Keratinocyte (primary cell): ENCODE measurements at regions not wholly inside any gene's neighbourhood (a gene's known extent, or its start where the extent isn't known, plus 50 kb on each side); places are given as distances from the start of the nearest gene placed in this dataset.

Source experiments
- EZH2 ChIP-seq: IDR thresholded peaks from one replicate; pipeline ENCODE4 v1.6.1; 2012; ENCODE audit warnings: inconsistent platforms, mild to moderate bottlenecking, low read length, moderate library complexity
- TF ChIP-seq, protein P1 (sequence below), 3 experiments: IDR thresholded peaks in 1 of 3; conservative IDR thresholded peaks in 1 of 3; optimal IDR thresholded peaks in 1 of 3; 2 replicates in 2 of 3; 3 replicates in 1 of 3; pipeline versions ENCODE3 to v1.5.1; 2011; ENCODE audit warnings: low read length in 3 of 3, mild to moderate bottlenecking in 3 of 3, moderate library complexity in 2 of 3, control low read depth in 1 of 3, inconsistent platforms in 1 of 3; ENCODE audit not compliant: insufficient read depth in 2 of 3; ENCODE audit errors: extremely low read depth in 1 of 3

DNA sequence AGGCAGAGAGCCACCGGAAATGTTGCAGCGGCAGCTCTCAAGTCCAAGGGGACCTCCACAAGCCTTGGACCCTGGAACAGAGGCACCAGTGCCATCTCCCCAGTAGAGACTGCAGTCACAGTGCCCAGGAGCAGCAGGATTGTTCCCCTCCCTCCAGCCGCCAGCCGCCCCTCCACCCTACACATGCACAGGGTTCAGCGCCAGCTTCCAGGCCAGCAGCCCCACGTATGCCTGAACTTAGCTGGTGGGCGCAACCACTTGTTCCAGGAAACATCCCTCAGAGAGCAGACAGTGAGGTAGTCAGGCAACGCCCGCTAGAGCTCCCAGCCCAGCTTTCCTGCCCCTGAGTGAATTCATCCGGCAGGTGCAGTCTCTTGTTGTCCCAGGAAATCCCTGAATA, 1098.1 kb upstream of the NCAM2 start:
- TF ChIP-seq, protein P1, sequence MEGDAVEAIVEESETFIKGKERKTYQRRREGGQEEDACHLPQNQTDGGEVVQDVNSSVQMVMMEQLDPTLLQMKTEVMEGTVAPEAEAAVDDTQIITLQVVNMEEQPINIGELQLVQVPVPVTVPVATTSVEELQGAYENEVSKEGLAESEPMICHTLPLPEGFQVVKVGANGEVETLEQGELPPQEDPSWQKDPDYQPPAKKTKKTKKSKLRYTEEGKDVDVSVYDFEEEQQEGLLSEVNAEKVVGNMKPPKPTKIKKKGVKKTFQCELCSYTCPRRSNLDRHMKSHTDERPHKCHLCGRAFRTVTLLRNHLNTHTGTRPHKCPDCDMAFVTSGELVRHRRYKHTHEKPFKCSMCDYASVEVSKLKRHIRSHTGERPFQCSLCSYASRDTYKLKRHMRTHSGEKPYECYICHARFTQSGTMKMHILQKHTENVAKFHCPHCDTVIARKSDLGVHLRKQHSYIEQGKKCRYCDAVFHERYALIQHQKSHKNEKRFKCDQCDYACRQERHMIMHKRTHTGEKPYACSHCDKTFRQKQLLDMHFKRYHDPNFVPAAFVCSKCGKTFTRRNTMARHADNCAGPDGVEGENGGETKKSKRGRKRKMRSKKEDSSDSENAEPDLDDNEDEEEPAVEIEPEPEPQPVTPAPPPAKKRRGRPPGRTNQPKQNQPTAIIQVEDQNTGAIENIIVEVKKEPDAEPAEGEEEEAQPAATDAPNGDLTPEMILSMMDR (optimal IDR thresholded peaks at IDR 0.05 in 1 of 3, IDR thresholded peaks at IDR 0.05 in 1 of 3, conservative IDR thresholded peaks at IDR 0.05 in 1 of 3; ENCODE audit: extremely low read depth in 1 of 3, insufficient read depth in 2 of 3, low read length in 3 of 3), result no peak
- TF ChIP-seq EZH2, result no peak
